Caco-2 (cell line): ENCODE measurements at regions not wholly inside any gene's neighbourhood (a gene's known extent, or its start where the extent isn't known, plus 50 kb on each side); places are given as distances from the start of the nearest gene placed in this dataset.

Experiments
- BruUV-seq: library from RNA; stranded (reverse); fragments of 400-500 nt; replicated peaks from 2 replicates; lab custom pipeline; 2021; lab: Mats Ljungman, UMichigan
- CTCF ChIA-PET: fragments of 300-600 bp; sonication (Branson Sonifier 250); formaldehyde crosslinking; loops from one replicate; lab custom pipeline; 2022; ENCODE audit warnings: antibody characterized with exemption; lab: Charles Lee
- POLR2A ChIA-PET: fragments of 300-600 bp; sonication (Branson Sonifier 250); formaldehyde crosslinking; loops from one replicate; lab custom pipeline; 2022; ENCODE audit warnings: antibody characterized with exemption; lab: Charles Lee
- DNase-seq, 2 experiments: peaks; one replicate each; pipeline versions ENCODE4 v3.0.0 to v3.0.0-alpha.2; 2020 to 2022
- H3K27me3 ChIP-seq: replicated peaks from 2 replicates; pipeline ENCODE4 v1.6.0; 2011; ENCODE audit warnings: low read length; ENCODE audit not compliant: control insufficient read depth, insufficient read depth
- H3K36me3 ChIP-seq: 2 replicates; pipeline ENCODE4 v1.5.1; 2011; ENCODE audit warnings: low read length; ENCODE audit not compliant: control insufficient read depth, insufficient read depth
- H3K4me1 ChIP-seq: fragments of 250-450 bp; sonication (Bioruptor Pico); 2 replicates; pipeline ENCODE4 v1.5.1; 2020; ENCODE audit warnings: mild to moderate bottlenecking
- H3K4me3 ChIP-seq: 2 replicates; pipeline ENCODE4 v1.5.1; 2011; ENCODE audit warnings: low read depth, mild to moderate bottlenecking, control low read depth, low read length
- H3K9me3 ChIP-seq: fragments of 250-450 bp; sonication (Bioruptor Pico); 2 replicates; pipeline ENCODE4 v1.5.1; 2020; ENCODE audit warnings: mild to moderate bottlenecking, moderate library complexity
- H3K27ac Mint-ChIP-seq: one replicate; pipeline ENCODE4 v1.8.0; 2022; ENCODE audit warnings: mixed read lengths; ENCODE audit not compliant: unreplicated experiment
- H3K27me3 Mint-ChIP-seq: one replicate; pipeline ENCODE4 v1.8.0; 2022; ENCODE audit warnings: mixed read lengths; ENCODE audit not compliant: insufficient read depth, unreplicated experiment
- H3K36me3 Mint-ChIP-seq: one replicate; pipeline ENCODE4 v1.8.0; 2022; ENCODE audit warnings: mild to moderate bottlenecking, mixed read lengths; ENCODE audit not compliant: insufficient read depth, unreplicated experiment
- H3K4me1 Mint-ChIP-seq: one replicate; pipeline ENCODE4 v1.8.0; 2022; ENCODE audit warnings: low read depth, mixed read lengths; ENCODE audit not compliant: unreplicated experiment
- H3K4me3 Mint-ChIP-seq: one replicate; pipeline ENCODE4 v1.8.0; 2022; ENCODE audit warnings: mild to moderate bottlenecking, moderate library complexity, mixed read lengths; ENCODE audit not compliant: unreplicated experiment
- H3K9me3 Mint-ChIP-seq: one replicate; pipeline ENCODE4 v1.8.0; 2022; ENCODE audit warnings: mixed read lengths; ENCODE audit not compliant: unreplicated experiment
- intact Hi-C: fragments of 100-400 bp; cut with micrococcal nuclease; formaldehyde crosslinking; loops from one replicate; pipeline ENCODE4 v1.10.0; 2022; ENCODE audit not compliant: unreplicated experiment
- TF ChIP-seq, protein P1 (sequence below), 2 experiments: fragments of 200-600 bp in 1 of 2; IDR thresholded peaks; 1 replicate in 1 of 2; 2 replicates in 1 of 2; pipeline versions ENCODE4 v1.5.1 to v1.8.0; 2011 to 2022; ENCODE audit warnings: antibody characterized with exemption in 1 of 2, control low read depth in 1 of 2, inconsistent platforms in 1 of 2, low read depth in 1 of 2, low read length in 1 of 2, mild to moderate bottlenecking in 1 of 2, moderate library complexity in 1 of 2; ENCODE audit not compliant: insufficient read depth in 1 of 2, severe bottlenecking in 1 of 2, unreplicated experiment in 1 of 2

DNA sequence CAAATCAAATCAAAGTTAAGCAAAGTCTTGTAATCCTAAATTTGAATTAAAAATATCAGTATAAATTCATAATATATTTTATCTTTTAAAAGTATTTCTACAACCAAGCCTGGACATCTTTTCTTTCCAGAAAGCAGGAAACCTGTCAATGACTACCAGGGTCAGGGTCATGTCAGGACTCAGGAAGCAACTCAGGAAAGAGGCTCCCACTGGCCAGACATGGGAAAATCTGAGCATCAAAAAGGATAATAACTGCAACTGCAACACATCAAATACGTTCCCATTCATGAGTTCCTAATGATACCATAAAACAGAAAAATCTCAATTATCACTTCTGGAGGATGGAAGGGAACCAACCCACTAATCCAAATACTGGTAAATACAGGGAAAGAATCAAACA, 76.0 kb upstream of the GALNT18 start:
- Histone ChIP-seq H3K4me3 (no peak overlapping the region), H3K9me3 (no peaks in the 10 kb centered on the region), H3K4me1 (no peaks in the 10 kb centered on the region), H3K36me3 (no peaks in the 10 kb centered on the region), H3K27me3 (no peaks in the 10 kb centered on the region)
- intact Hi-C loops, result no loop called here
- Mint-ChIP-seq H3K27ac (no peak overlapping the region), H3K36me3 (no peaks in the 10 kb centered on the region), H3K4me1 (no peaks in the 10 kb centered on the region), H3K4me3 (no peak overlapping the region), H3K27me3 (peaks cover 3% of the 10 kb centered on the region), H3K9me3 (no peaks in the 10 kb centered on the region)
- TF ChIP-seq, protein P1, sequence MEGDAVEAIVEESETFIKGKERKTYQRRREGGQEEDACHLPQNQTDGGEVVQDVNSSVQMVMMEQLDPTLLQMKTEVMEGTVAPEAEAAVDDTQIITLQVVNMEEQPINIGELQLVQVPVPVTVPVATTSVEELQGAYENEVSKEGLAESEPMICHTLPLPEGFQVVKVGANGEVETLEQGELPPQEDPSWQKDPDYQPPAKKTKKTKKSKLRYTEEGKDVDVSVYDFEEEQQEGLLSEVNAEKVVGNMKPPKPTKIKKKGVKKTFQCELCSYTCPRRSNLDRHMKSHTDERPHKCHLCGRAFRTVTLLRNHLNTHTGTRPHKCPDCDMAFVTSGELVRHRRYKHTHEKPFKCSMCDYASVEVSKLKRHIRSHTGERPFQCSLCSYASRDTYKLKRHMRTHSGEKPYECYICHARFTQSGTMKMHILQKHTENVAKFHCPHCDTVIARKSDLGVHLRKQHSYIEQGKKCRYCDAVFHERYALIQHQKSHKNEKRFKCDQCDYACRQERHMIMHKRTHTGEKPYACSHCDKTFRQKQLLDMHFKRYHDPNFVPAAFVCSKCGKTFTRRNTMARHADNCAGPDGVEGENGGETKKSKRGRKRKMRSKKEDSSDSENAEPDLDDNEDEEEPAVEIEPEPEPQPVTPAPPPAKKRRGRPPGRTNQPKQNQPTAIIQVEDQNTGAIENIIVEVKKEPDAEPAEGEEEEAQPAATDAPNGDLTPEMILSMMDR (IDR thresholded peaks at IDR 0.05; ENCODE audit: insufficient read depth in 1 of 2, low read depth in 1 of 2, low read length in 1 of 2, severe bottlenecking in 1 of 2, unreplicated experiment in 1 of 2), result no peak
- POLR2A ChIA-PET, result no interaction called here
- BruUV-seq, result no TSS peak
- CTCF ChIA-PET, result no interaction called here
- DNase-seq, result no peak

DNA sequence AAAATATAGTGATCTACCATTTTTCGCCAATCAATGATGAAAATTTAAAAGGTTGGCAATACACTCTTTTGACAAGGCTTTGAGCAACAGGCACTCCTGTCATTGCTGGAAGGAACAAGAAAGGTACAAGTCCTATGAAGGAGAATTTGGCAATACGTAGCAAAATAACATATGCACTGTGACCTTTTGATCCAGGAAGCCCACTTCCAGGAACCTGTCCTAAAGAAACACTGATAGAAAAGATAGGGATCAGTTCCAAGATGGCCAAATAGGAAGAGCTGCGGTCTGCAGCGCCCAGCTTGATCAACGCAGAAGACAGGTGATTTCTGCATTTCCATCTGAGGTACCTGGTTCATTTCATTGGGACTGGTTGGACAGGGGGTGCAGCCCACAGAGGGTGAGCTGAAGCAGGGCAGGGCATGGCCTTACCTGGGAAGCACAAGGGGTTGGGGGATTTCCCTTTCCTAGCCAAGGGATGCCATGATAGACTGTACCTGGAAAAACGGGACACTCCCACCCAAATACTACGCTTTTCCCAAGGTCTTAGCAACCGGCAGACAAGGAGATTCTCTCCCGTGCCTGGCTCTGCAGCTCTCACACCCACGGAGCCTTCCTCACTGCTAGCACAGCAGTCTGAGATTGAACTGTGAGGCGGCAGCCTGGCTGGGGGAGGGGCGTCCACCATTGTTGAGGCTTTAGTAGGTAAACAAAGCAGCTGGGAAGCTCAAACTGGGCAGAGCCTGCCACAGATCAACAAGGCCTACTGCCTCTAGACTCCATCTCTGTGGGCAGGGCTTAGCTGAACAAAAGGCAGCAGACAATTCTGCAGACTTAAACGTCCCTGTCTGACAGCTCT, 69.7 kb upstream of the GALNT18 start:
- no TSS peak for BruUV-seq
- intact Hi-C loops, result no loop called here
- Histone ChIP-seq H3K36me3 (no peaks in the 10 kb centered on the region), H3K27me3 (no peaks in the 10 kb centered on the region), H3K9me3 (no peaks in the 10 kb centered on the region), H3K4me1 (no peaks in the 10 kb centered on the region; the same call in 1 of the 2 replicates), H3K4me3 (no peak overlapping the region)
- Mint-ChIP-seq H3K27me3 (peaks cover 9% of the 10 kb centered on the region), H3K4me3 (no peak overlapping the region), H3K27ac (no peak overlapping the region), H3K36me3 (no peaks in the 10 kb centered on the region), H3K4me1 (no peaks in the 10 kb centered on the region), H3K9me3 (no peaks in the 10 kb centered on the region)
- peak in 1 of 2 experiments; percentile 24 for DNase-seq
- TF ChIP-seq, protein P1 (IDR thresholded peaks at IDR 0.05; ENCODE audit: insufficient read depth in 1 of 2, low read depth in 1 of 2, low read length in 1 of 2, severe bottlenecking in 1 of 2, unreplicated experiment in 1 of 2), result no peak
- ChIA-PET POLR2A (no interaction called here), CTCF (no interaction called here)

DNA sequence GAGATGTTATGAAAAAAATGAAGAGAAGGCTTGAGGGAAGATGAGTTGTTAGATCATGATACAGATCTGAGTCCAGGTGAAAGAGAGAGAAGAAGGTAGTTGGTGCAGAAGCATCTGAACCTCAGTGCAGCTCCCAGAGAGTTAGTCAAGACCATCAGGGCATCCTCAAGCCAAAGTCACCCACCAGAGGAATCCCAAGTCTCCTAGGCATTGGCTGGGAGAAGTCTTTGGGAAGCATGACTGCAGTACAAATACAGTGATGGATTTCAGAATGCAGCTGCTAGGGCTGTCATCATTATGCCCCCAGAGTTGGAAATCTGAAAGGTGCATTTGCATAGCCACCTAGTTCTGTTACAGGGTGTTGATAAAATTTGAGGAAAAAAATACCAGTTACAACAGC, 59.7 kb upstream of the GALNT18 start:
- intact Hi-C loops, result no loop called here
- Mint-ChIP-seq H3K9me3 (no peaks in the 10 kb centered on the region), H3K36me3 (no peaks in the 10 kb centered on the region), H3K27me3 (peaks cover 25% of the 10 kb centered on the region), H3K4me1 (no peaks in the 10 kb centered on the region), H3K27ac (no peak overlapping the region), H3K4me3 (no peak overlapping the region)
- 0 out of 2 replicates have a peak, but pooled peaks cover 4% of the 10 kb centered on the region for H3K9me3 ChIP-seq
- no peaks in the 10 kb centered on the region for H3K36me3 ChIP-seq
- CTCF ChIA-PET, result no interaction called here
- no peaks in the 10 kb centered on the region; the same call in 1 of the 2 replicates for H3K27me3 ChIP-seq
- H3K4me3 ChIP-seq, result no peak overlapping the region
- TF ChIP-seq, protein P1 (IDR thresholded peaks at IDR 0.05; ENCODE audit: insufficient read depth in 1 of 2, low read depth in 1 of 2, low read length in 1 of 2, severe bottlenecking in 1 of 2, unreplicated experiment in 1 of 2), result no peak
- POLR2A ChIA-PET, result no interaction called here
- no peak for DNase-seq
- H3K4me1 ChIP-seq, result no peaks in the 10 kb centered on the region
- no TSS peak for BruUV-seq
